Right cardiac atrium (tissue), 5 donors: ENCODE measurements at regions not wholly inside any gene's neighbourhood (a gene's known extent, or its start where the extent isn't known, plus 50 kb on each side); places are given as distances from the start of the nearest gene placed in this dataset.
"Not testable (repeated sequence)": the region's sequence is repeated elsewhere in the genome, so short reads cannot be mapped to it uniquely, and the experiment has no call there.

Experiments used
- ATAC-seq, 2 donors: fragments of 200-7000 bp; cut with Tn5 transposase; one replicate each; pipeline versions ENCODE4 v1.8.0 to v1.9.1; 2020; ENCODE audit warnings: moderate library complexity in 2 of 2, mild to moderate bottlenecking in 1 of 2
- DNase-seq, 3 donors: peaks; one replicate each; pipeline ENCODE4 v3.0.0-alpha.2; 2020
- H3K27ac ChIP-seq: one replicate; pipeline ENCODE4 v1.5.1; 2013; ENCODE audit warnings: mild to moderate bottlenecking, low read length, control low read depth, moderate library complexity
- H3K27me3 ChIP-seq: one replicate; pipeline ENCODE4 v1.6.1; 2013; ENCODE audit not compliant: control insufficient read depth, insufficient read depth
- H3K4me1 ChIP-seq: one replicate; pipeline ENCODE4 v1.6.1; 2013; ENCODE audit warnings: low read length; ENCODE audit not compliant: control insufficient read depth, insufficient read depth
- H3K4me3 ChIP-seq: one replicate; pipeline ENCODE4 v1.5.1; 2013; ENCODE audit warnings: low read length, control low read depth
- H3K9me3 ChIP-seq: one replicate; pipeline ENCODE4 v1.6.1; 2013; ENCODE audit warnings: low read length; ENCODE audit not compliant: control insufficient read depth
- WGBS: extraction: QIAGEN DNeasy Blood & Tissue Kit; methylation state at CpG from one replicate; pipeline ENCODE4 v1.1.7; 2013; 5-methylcytosine and 5-hydroxymethylcytosine counted together
- intact Hi-C, 4 donors: fragments of 100-400 bp; cut with DNase I; formaldehyde crosslinking; loops; one replicate each; pipeline versions ENCODE4 v1.11.0 to v1.14.0; 2022 to 2023
- donor health status: healthy with polysubstance abuse.
- donor health status: DM: no; HTN: yes; CAD: no.
- donor health status: DM: no; HTN: no; CAD: no.
- donor health status: DM: no; HTN: yes; CAD: no; lungs with severe emphysema.
- donor health status: DM: yes; HTN: yes; CAD: no.

DNA sequence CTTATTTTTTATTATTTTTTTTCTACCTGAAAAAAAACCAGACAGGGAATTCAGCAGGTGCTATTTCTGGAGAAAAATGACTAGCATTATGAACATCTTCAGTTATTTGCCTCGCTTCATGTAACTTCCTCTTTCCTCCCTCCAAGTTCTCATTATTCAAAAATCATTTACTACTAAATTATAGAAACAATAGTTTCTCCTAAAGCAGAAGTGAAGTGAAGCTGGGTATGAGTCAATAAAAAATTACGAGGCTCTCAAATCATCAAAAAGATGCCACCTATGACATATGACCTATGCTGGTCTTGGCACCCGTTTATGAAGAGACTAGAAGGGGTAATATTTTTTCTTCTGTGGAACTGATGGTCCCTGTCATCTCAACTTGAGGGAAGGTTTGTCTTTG lies 145.0 kb upstream of the AADAT start:
- intact Hi-C loops = no loop called here
- H3K27ac ChIP-seq = no peak overlapping the region
- H3K27me3 ChIP-seq = no peaks in the 10 kb centered on the region
- DNase-seq (no peak), ATAC-seq (no peak)
- no peaks in the 10 kb centered on the region for H3K4me1 ChIP-seq
- 66% methylated on average over 3 of the region's 3 CpGs for WGBS
- H3K4me3 ChIP-seq = no peak overlapping the region
- no peaks in the 10 kb centered on the region for H3K9me3 ChIP-seq

DNA sequence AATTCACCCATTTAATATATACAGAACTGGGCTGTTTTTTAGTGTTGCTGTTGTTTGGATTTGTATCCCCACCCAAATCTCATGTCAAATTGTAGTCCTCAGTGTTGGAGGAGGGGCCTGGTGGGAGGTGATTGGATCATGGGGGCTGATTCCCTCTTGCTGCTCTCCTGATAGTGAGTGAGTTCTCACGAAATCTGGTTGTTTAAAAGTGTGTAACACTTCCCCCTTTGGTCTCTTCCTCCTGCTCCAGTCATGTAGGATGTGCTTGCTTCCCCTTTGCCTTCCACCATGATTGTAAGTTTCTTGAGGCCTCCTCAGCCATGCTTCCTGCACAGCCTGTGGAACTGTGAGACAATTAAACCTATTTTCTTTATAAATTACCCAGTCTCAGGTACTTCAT lies 141.6 kb upstream of the AADAT start:
- DNase-seq (no peak), ATAC-seq (no peak)
- intact Hi-C loops = no loop called here
- Histone ChIP-seq H3K4me3 (no peak overlapping the region), H3K4me1 (no peaks in the 10 kb centered on the region), H3K27ac (no peak overlapping the region), H3K9me3 (no peaks in the 10 kb centered on the region), H3K27me3 (no peaks in the 10 kb centered on the region)
- 51% methylated on average over 1 of the region's 1 CpG for WGBS

DNA sequence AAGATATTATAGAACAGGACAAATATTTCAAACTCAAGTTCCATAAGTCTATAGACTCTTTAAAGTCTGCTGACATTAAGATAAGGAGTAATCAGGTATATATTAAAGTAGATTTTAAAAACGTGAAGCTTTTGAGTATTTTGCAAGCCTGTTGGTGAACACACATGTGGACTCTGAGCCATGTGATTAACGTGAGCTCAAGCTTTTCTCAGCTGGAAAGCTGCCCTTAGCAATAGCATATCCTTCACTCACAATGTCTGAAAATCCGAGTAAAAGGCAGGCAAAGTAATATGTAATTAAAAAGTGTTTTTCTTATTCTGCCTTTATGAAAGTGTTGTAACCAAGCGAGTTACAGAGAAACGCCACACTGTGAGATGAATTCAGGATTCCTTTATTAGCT lies 140.5 kb upstream of the AADAT start:
- ATAC-seq = no peak
- WGBS = 66% methylated on average over 5 of the region's 5 CpGs
- no peak for DNase-seq
- Histone ChIP-seq H3K4me1 (no peaks in the 10 kb centered on the region), H3K9me3 (no peaks in the 10 kb centered on the region), H3K27me3 (no peaks in the 10 kb centered on the region), H3K27ac (no peak overlapping the region), H3K4me3 (no peak overlapping the region)
- intact Hi-C loops = no loop called here

DNA sequence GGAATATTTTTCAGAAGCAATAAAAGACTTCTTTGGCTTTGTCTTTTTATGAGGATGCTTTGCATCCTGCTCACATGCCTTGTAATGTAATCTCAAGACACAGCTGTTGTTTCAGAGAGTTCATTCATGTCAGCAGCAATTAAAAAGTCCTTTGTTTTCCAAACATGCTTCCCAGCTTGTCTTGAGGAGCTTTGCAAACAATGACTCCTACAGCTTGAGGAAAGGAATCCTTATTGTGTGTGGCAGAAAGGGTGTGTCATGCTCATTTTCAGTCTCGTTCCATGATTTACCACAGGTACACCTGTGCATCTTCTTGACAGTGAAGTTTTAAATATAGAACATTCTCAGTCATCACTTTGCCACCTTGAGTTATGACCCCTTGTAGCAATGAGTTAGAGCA lies 139.2 kb upstream of the AADAT start:
- no peaks in the 10 kb centered on the region for H3K27me3 ChIP-seq
- H3K27ac ChIP-seq = no peak overlapping the region
- no peak for DNase-seq
- H3K4me3 ChIP-seq = no peak overlapping the region
- no peaks in the 10 kb centered on the region for H3K4me1 ChIP-seq
- intact Hi-C loops = no loop called here
- no peaks in the 10 kb centered on the region for H3K9me3 ChIP-seq
- 52% methylated on average over 1 of the region's 1 CpG for WGBS
- ATAC-seq = no peak

DNA sequence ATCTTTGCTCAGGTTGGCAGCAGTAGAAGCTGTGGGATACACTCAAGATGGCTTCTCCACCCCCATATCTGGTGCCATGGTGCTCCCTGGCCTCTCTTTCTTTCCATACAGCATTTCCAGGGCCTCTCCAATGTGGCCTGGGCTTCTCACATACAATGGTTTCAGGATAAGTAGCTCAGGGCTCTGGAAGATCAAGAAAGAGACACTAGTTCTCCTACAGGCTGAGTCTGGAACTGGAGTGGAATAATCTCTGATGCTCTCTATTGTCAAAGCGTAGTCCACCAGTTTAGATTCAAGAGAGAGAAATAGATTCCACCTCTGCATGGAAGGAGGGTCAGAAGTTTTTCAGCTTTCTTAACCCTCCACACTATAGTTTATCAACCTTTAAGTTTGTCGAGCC lies 138.2 kb upstream of the AADAT start:
- intact Hi-C loops = no loop called here
- 87% methylated on average over 2 of the region's 2 CpGs for WGBS
- Histone ChIP-seq H3K27ac (no peak overlapping the region), H3K4me3 (no peak overlapping the region), H3K4me1 (no peaks in the 10 kb centered on the region), H3K27me3 (no peaks in the 10 kb centered on the region), H3K9me3 (no peaks in the 10 kb centered on the region)
- no peak for ATAC-seq
- no peak for DNase-seq

- intact Hi-C loops = no loop called here
- WGBS = 76% methylated on average over 2 of the region's 2 CpGs
- H3K27ac ChIP-seq = no peak overlapping the region
- no peaks in the 10 kb centered on the region for H3K27me3 ChIP-seq
- no peaks in the 10 kb centered on the region for H3K4me1 ChIP-seq
- no peaks in the 10 kb centered on the region for H3K9me3 ChIP-seq
- ATAC-seq = peak in 1 of 2 donors; percentile 41
- H3K4me3 ChIP-seq = no peak overlapping the region
- DNase-seq = no peak
These were observed 136.5 kb upstream of the AADAT start for GRCh38 chr4:170226288-170226687.

GRCh38 chr4:170214731-170215130 lies 125.0 kb upstream of the AADAT start:
- ATAC-seq (no peak), DNase-seq (no peak)
- no peaks in the 10 kb centered on the region for H3K27me3 ChIP-seq
- H3K4me3 ChIP-seq = no peak overlapping the region
- H3K9me3 ChIP-seq = no peaks in the 10 kb centered on the region
- WGBS = 51% methylated on average over 1 of the region's 1 CpG
- no peak overlapping the region for H3K27ac ChIP-seq
- intact Hi-C loops = no loop called here
- H3K4me1 ChIP-seq = no peaks in the 10 kb centered on the region

GRCh38 chr4:170214101-170214500 lies 124.3 kb upstream of the AADAT start:
- Histone ChIP-seq H3K4me1 (no peaks in the 10 kb centered on the region), H3K4me3 (no peak overlapping the region), H3K27me3 (no peaks in the 10 kb centered on the region), H3K27ac (no peak overlapping the region), H3K9me3 (no peaks in the 10 kb centered on the region)
- WGBS = 74% methylated on average over 1 of the region's 1 CpG
- DNase-seq (no peak), ATAC-seq (no peak)
- intact Hi-C loops = no loop called here

- H3K4me1 ChIP-seq = no peaks in the 10 kb centered on the region
These were observed 113.0 kb upstream of the AADAT start for GRCh38 chr4:170202721-170203120.

DNA sequence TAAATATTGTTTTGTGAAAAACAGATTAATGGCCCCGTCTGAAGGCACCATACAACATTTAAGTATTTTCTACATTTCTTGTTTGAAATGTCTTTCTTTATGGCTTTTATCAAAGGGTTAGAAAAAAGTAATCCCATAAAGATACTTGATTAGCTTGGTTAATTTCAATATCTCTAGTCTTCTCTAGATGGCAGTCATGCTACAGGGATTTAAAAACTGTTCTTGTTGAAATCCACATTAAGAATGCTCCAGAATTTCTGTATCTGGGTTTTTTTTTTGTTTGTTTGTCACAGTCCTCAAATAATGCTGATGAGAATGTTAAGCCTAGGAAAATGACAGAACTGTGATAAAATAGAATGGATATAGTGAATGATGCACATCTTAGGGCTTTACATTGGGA lies 109.0 kb upstream of the AADAT start:
- Histone ChIP-seq H3K4me1 (no peaks in the 10 kb centered on the region), H3K27me3 (no peaks in the 10 kb centered on the region), H3K9me3 (no peaks in the 10 kb centered on the region), H3K4me3 (no peak overlapping the region), H3K27ac (no peak overlapping the region)
- intact Hi-C loops = no loop called here
- no peak for DNase-seq
- WGBS = 62% methylated on average over 1 of the region's 1 CpG
- no peak for ATAC-seq

More at GRCh38 chr4:170202721-170203120, 113.0 kb upstream of the AADAT start:
- H3K27me3 ChIP-seq = no peaks in the 10 kb centered on the region
- ATAC-seq (no peak), DNase-seq (no peak)
- WGBS = 63% methylated on average over 3 of the region's 3 CpGs
- intact Hi-C loops = no loop called here
- H3K4me3 ChIP-seq = no peak overlapping the region
- H3K9me3 ChIP-seq = no peaks in the 10 kb centered on the region
- no peak overlapping the region for H3K27ac ChIP-seq

GRCh38 chr4:170194794-170195193 lies 105.0 kb upstream of the AADAT start:
- intact Hi-C loops, H3K4me1 ChIP-seq, H3K9me3 ChIP-seq, ATAC-seq, H3K4me3 ChIP-seq, H3K27ac ChIP-seq, DNase-seq, H3K27me3 ChIP-seq: not testable (repeated sequence)
- WGBS = 56% methylated on average over 2 of the region's 2 CpGs

DNA sequence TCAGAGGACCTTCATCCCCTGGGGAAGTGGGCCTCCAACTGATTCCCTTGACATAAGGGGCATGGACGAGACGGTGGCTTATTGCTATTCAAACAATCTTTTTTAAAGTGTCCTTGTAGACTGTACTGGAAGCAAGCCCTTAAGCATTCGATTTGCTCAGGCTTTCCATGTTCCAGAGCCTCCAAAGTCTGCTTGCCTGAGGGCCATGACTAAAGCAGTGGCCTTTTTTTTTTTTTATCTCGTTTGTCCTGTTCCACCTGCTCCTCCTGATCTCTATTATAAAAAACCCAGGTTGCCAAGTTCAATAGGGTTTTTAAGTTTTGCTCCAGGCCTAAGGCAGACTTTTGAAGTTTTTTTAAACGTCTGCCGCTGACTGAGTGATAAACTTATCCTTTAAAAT lies 103.7 kb upstream of the AADAT start:
- ATAC-seq (no peak), DNase-seq (no peak)
- 65% methylated on average over 6 of the region's 6 CpGs for WGBS
- intact Hi-C loops = no loop called here
- H3K4me3 ChIP-seq = no peak overlapping the region
- H3K27me3 ChIP-seq = no peaks in the 10 kb centered on the region
- no peaks in the 10 kb centered on the region for H3K4me1 ChIP-seq
- H3K27ac ChIP-seq = no peak overlapping the region
- no peaks in the 10 kb centered on the region for H3K9me3 ChIP-seq
